Cardiac muscle cell (in vitro differentiated cells and primary cell): ENCODE measurements at regions not wholly inside any gene's neighbourhood (a gene's known extent, or its start where the extent isn't known, plus 50 kb on each side); places are given as distances from the start of the nearest gene placed in this dataset.

Source experiments
- DNase-seq, 2 donors: peaks; one replicate each; pipeline versions ENCODE4 v3.0.0 to v3.0.0-alpha.2; 2010 to 2017; ENCODE audit warnings: low read depth in 1 of 2, low spot score in 1 of 2
- H3K27ac ChIP-seq: fragments of 200-600 bp; sonication (generic); 2 replicates; pipeline ENCODE4 v1.5.1; 2016
- H3K27me3 ChIP-seq: fragments of 200-600 bp; sonication (generic); 2 replicates; pipeline ENCODE4 v1.6.0; 2016; ENCODE audit warnings: control low read depth
- H3K36me3 ChIP-seq: fragments of 200-600 bp; sonication (generic); 2 replicates; pipeline ENCODE4 v1.5.1; 2016; ENCODE audit warnings: control low read depth
- H3K4me1 ChIP-seq: fragments of 200-600 bp; sonication (generic); 2 replicates; pipeline ENCODE4 v1.8.1; 2017; ENCODE audit warnings: low read depth, mild to moderate bottlenecking, mixed run types
- H3K4me3 ChIP-seq: fragments of 200-600 bp; sonication (generic); 2 replicates; pipeline ENCODE4 v1.5.1; 2016; ENCODE audit warnings: mild to moderate bottlenecking
- H3K9me3 ChIP-seq: fragments of 200-600 bp; sonication (generic); 2 replicates; pipeline ENCODE4 v1.5.1; 2017; ENCODE audit warnings: low read depth, mild to moderate bottlenecking, control low read depth
- CTCF ChIP-seq: IDR thresholded peaks from 2 replicates; pipeline ENCODE4 v1.5.1; 2012; ENCODE audit warnings: low read depth, mild to moderate bottlenecking, low read length

- DNase-seq, result no peak
- Histone ChIP-seq H3K36me3 (no peaks in the 10 kb centered on the region), H3K27ac (no peak overlapping the region), H3K4me3 (no peak overlapping the region), H3K27me3 (no peaks in the 10 kb centered on the region), H3K9me3 (no peaks in the 10 kb centered on the region), H3K4me1 (no peaks in the 10 kb centered on the region)
- TF ChIP-seq CTCF, result no peak
Observed at GRCh38 chr1:172936088-172936645, 114.6 kb downstream of the TNFSF18 start.

- Histone ChIP-seq H3K27me3 (no peaks in the 10 kb centered on the region), H3K9me3 (no peaks in the 10 kb centered on the region), H3K4me3 (no peak overlapping the region), H3K27ac (no peak overlapping the region), H3K36me3 (no peaks in the 10 kb centered on the region), H3K4me1 (no peaks in the 10 kb centered on the region)
- TF ChIP-seq CTCF, result no peak
- peak in 1 of 2 donors; percentile 66 for DNase-seq
Observed at GRCh38 chr1:172938681-172939080, 112.1 kb downstream of the TNFSF18 start.

- DNase-seq, result no peak
- no peak for TF ChIP-seq CTCF
- Histone ChIP-seq H3K27ac (no peak overlapping the region), H3K9me3 (no peaks in the 10 kb centered on the region), H3K4me1 (no peaks in the 10 kb centered on the region), H3K36me3 (no peaks in the 10 kb centered on the region), H3K4me3 (no peak overlapping the region), H3K27me3 (no peaks in the 10 kb centered on the region)
Observed at GRCh38 chr1:172939475-172939874, 111.3 kb downstream of the TNFSF18 start.

GRCh38 chr1:172940174-172940855, 110.4 kb downstream of the TNFSF18 start:
- Histone ChIP-seq H3K36me3 (no peaks in the 10 kb centered on the region), H3K4me1 (no peaks in the 10 kb centered on the region), H3K27ac (no peak overlapping the region), H3K9me3 (no peaks in the 10 kb centered on the region), H3K4me3 (no peak overlapping the region), H3K27me3 (no peaks in the 10 kb centered on the region)
- TF ChIP-seq CTCF, result no peak
- DNase-seq, result peak; percentile 1 to 66

GRCh38 chr1:172941471-172941870, 109.3 kb downstream of the TNFSF18 start:
- no peak for DNase-seq
- H3K9me3 ChIP-seq, result no peaks in the 10 kb centered on the region
- H3K27ac ChIP-seq, result no peak overlapping the region
- no peak for TF ChIP-seq CTCF
- no peaks in the 10 kb centered on the region for H3K36me3 ChIP-seq
- no peaks in the 10 kb centered on the region for H3K4me1 ChIP-seq
- H3K27me3 ChIP-seq, result no peaks in the 10 kb centered on the region
- no peak overlapping the region for H3K4me3 ChIP-seq
